Stimulated activated CD4-positive, alpha-beta T cell treated with anti-CD3 and anti-CD28 coated beads, Interleukin-12 subunit alpha, Interleukin-12 subunit beta, amount 100 ng/mL, for 48 hours (primary cell): ENCODE measurements at regions not wholly inside any gene's neighbourhood (a gene's known extent, or its start where the extent isn't known, plus 50 kb on each side); places are given as distances from the start of the nearest gene placed in this dataset.
A peak's percentile ranks its signal among the peaks of the same experiment; 100 is the strongest.

Source experiments
- DNase-seq, 3 donors: peaks; one replicate each; pipeline ENCODE4 v3.0.0-alpha.2; 2020; ENCODE audit warnings: low read depth in 2 of 3, low spot score in 1 of 3

DNA sequence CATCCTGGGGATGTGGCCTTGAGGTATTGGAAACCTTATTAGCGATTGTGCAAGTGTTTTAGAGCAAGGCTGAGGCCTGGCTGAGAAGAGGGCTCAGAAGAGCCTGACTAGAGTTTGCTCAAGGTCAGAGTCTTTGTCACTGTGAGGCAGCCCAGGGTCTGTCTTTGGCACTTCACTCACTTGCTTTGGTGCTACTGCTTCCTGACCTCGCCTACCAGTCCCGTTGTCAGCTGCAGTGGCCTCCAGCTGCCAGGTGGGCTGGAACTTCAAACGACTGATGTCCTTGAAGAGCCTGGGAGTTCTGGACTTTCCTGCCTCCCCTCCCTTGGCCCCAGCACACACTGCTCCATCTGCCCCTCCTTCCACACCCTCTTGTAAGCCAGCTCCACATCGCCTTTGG lies 228.0 kb downstream of the SNX18 start:
- no peak for DNase-seq

DNA sequence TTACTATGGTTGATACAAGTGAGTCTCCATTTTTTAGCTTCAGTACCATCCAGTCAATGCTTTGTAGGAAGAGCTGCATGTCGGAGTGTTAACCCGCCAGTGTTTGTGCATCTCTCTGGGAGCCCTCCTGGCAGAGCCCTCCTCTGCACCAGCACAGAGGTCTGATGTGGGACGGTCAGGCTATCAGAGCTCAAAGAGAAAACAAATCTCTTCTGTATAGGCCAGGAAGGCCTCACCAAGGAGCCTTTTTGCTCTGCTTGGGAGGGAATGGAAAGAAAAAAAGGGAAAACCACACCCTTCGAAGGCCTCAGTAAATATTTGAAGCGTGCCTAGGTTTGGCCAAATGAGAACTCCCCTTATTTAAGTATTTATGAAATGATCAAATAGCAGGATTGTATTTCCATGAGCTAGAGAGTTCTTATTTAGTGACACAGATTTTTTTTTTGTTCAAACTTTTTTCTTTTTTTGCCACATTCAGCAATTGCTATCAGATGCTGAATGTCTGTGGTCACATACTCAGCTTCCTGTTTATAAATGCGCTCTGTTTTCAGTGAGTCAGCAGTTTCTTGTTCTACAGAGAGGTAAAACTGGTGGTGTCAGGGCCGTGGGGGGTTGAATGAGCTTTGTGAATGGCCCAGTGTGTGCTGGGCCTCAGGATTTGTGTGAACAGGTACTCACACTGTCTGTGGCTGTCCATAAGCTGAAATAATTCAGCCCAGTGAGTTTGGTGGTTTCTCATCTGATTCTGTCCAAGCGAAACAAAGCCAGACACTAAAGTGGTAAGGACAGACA lies 226.6 kb downstream of the SNX18 start:
- DNase-seq, result peak; percentile 12 to 19 (median 18)

DNA sequence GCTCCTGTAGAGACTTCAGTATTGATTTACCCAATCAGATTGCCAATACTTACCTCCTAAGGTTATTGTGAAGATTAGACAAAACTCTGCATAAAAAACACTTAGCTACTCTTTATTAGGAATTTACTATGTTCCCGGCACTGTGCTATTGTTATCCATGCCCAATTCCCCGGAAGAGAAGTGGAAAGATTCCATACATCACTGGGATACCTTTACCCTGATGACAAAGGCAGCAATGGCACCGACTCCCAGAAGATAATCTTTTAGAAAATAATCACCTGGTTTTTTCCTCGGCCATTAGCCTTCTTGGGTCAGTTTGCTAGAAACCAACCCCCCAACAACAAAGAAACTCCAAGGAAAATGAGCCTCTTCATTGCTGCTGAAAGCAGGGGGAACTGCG lies 226.0 kb downstream of the SNX18 start:
- no peak for DNase-seq

DNA sequence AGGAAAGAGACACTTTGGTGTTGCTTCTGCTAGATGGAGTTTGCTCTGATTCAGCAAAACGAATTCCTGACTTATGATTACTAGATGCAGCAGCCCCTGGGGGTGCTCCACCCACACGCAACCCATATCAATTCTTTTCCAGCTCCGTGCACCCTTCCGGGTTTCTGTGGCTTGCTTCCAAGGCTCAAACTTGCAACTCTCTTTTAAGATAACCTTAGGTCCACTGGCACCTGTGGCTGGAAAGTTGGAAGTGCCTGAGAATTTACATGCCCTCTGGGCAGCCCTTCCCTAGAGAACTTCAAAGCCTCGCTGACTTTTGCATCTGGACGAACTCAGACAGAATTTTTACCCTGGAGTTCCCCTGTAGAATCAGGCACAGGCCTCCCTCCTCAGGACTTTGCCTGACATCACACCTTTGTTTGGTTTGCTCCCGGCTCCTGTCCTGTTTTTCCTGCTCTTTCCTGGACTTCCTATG lies 224.9 kb downstream of the SNX18 start:
- DNase-seq, result no peak

DNA sequence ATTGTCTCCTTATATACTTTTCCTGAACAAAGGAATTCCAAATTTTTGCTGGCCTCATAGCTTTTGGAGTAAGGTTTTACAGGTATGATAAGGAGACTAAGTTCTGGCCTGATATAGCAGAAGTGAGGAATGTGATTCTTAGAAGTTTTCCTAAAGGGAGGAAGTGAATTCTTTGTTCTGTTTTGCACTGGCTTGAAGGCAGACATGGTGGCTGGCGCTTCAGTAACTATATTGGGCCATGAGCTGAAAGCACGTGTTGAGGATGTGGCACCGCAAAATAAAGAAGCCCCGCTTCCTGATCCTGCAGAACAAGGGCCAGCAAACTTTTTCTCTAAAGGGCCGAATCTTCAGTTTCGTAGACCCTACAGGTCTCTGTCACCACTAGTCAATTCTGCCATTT lies 224.2 kb downstream of the SNX18 start:
- DNase-seq, result no peak

DNA sequence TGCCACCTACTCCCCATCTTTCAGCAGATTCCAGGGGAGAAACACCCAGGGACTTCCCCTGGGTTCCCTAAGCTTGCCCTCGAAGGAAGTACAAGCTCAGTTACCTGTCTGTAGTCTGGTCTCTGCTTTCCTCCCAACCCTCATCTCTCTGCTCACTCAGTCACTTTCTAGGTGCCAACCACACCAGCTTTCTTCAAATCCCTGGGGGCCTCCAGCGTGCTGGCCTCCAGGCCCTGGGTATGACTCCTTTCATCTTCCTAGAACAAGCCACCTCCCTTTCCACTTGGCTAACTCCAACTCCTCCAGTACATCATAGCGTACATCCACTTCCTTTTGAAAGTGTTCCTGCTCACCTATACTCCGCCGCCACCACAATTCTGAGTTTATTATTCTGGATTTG lies 222.6 kb downstream of the SNX18 start:
- no peak for DNase-seq

DNA sequence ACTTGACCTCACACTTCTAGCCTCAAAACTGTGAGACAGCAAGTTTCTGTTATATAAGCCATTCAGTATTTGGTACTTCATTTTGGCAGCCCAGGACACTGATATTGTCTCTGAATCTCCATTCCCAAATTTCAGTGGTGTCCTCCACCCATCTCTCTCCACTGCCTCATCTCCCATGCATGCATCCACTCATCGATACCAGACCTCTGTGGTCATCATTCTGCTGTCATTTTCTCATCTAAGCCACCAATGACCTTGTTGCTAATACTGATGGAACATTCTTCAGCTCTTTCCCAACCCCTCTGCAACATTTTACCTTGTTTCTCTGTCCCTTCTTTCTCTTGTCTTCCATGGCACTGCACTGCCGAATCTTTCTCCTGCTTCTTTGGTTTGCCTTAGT lies 221.8 kb downstream of the SNX18 start:
- DNase-seq, result no peak

DNA sequence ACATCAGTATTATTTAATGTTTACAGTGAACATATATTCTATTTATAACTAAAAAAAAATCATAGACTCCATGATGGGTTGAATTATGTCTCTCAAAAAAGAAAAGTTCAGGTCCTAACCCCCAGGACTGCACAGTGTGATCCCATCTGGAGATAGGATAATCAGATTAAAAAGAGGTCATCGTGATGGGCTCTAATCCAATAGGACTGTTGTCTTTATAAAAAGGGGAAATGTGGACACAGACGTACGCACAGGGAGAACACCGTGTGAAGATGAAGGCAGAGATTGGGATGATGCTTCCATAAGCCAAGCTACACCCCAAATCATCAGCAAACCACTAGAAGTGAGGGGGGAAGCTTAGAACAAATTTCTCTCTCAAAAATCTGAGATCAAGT lies 221.4 kb downstream of the SNX18 start:
- no peak for DNase-seq

DNA sequence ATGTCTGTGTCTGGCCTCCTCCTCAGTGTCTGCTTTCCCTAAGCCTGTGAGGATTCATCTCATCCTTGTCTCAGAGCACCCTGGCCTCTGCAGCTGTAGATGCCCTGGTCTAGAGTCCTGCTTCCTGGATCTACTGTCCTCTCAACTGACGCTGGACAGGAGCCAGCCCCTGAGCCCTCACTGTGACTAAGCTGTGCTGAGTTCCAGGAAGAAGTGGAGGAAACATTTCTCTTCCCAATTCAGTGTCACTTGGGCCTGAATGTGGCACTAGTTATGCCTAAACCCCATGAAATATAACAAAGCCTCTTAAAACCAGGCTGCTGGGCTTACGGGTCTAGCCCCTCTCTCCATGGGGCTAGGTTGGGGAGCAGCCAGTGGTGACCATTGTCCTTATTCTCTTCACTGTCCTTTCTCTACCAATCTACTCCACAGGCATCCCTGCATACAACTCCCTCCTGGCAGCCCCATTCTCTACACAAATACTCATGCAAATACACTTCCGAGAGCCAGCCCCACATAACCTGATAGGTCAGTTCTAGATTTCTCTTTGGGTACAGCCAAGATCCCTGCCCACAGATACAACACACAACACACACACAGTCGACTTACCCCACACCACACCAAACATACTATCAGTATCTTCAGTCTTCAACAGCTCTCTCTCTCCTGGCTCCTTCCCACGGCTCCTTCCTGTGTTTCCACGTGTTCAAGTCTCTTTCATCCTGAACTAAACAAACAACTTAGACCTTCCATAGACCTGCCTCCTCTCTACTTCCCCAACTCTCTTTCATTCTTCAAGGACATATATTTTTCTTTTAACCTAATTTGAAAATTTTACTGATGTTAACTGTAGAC lies 220.8 kb downstream of the SNX18 start:
- DNase-seq, result no peak

DNA sequence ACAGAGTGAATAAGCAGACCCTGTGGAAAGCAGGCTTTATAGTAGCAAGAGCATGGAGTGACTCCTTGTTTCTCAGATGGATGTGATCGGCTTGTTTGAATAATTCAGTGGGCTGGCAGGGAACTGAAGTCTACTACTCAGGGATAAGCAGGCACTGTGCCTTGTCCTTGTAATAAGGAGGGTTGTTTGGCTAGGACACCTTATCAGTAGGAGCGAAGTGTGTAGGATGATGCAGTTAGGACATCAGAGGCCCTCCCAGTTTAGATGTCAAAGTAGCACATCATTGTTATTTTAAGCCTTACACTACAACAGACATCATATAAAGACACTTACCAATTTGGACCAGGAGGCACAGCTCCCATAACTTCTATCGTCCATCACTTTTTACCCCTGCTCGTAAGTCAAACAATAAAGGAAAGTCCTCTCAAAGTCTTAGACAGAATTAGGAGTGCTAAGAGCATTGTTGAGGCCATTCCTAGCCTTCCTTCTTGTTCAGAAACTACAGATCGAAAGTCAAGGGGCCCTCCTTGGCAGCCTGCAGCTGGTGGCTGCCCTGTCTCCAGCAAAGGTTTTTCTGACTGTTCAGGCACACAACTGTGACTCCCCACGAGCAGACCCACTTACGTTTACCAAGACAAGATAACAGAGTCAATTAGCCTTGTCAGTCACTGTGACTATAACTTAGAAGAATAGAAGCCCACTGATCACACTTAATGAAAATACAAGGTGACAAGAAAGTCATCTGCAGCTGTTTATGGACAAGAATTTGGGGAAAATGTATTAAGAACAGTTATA lies 218.6 kb downstream of the SNX18 start:
- no peak for DNase-seq

DNA sequence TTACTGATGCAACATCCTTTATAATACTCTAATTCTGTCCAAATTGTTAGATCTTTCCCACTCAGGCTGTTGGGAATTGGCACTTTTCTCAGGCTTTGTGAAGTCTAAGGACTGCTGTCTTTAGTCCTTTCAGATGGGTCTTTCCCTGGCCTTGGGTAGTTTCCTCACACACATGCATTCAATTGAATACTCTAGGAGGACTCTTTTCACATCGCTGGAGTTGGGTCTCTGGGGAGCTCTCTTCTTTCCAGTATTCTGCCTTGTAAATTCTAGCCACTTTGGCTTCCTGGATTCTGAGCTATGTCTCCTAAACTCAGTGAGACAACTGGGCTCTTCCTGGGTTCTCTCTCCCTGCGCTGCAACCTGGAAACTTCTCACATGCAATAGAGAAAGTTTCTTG lies 215.5 kb downstream of the SNX18 start:
- DNase-seq, result no peak

DNA sequence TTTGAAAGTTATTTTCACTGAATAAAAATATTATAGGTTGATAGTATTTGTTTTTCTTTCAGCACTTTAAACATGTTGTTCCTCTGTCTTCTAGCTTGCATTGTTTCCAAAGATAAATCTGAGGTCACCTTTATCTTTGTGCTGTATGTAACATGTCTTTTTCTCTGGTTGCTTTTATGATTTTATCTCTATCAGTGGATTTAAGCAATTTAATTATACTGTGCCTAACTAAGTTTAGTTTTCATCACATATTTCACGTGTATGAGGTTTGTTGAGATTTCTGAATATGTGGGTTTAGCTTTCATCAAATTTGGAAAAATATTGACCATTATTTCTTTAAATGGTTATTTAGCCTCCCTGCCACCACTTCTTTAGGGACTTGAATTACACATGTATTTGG lies 214.5 kb downstream of the SNX18 start:
- DNase-seq, result no peak

DNA sequence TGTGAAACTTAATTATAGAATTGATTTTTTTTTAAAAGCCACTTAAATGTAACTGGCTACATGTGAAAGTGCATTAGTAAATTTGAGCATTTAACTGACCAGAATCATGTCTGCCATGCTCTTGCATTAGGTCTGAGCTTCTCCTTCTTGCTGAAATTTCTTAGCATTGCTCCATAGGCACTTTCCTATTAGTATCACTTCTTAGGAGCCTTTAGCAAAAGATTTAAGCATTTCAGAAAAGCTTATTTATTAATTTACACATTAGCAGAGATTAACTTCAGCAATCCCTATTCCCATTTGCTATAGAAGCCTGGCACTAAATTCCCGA lies 211.0 kb downstream of the SNX18 start:
- no peak for DNase-seq

DNA sequence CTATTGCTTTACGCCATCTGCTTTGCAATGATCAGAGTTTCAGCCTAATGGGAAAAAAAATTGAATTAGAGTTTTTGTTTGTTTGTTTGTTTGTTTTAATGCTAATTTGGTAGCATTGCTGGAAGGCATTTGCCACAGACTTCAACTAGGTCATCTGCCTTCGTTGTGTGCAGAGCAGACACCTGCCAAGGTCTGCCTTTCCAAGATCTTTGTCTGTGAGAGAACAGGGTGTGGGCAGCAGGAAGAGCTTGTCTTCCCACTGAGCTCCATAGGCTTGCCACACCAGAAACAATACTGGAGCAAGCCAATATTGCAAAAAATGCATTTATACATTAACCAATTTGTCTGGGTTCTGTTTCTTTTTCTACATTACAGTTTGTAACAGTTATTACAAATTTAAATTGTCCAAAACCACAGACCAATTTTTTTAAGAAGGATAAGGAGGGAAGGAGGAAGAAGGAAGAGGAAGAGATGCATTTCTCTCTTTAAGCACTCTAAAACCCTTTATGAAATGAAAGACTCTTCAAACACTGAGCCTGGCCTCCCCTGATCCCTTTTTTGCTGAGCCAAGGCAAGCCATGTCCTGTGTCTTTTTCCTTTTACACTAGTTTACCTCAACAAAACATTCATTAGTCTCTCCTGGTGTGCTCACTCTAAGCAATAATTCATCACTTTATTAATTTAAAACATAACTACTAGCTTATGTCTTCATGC lies 210.5 kb downstream of the SNX18 start:
- no peak for DNase-seq

DNA sequence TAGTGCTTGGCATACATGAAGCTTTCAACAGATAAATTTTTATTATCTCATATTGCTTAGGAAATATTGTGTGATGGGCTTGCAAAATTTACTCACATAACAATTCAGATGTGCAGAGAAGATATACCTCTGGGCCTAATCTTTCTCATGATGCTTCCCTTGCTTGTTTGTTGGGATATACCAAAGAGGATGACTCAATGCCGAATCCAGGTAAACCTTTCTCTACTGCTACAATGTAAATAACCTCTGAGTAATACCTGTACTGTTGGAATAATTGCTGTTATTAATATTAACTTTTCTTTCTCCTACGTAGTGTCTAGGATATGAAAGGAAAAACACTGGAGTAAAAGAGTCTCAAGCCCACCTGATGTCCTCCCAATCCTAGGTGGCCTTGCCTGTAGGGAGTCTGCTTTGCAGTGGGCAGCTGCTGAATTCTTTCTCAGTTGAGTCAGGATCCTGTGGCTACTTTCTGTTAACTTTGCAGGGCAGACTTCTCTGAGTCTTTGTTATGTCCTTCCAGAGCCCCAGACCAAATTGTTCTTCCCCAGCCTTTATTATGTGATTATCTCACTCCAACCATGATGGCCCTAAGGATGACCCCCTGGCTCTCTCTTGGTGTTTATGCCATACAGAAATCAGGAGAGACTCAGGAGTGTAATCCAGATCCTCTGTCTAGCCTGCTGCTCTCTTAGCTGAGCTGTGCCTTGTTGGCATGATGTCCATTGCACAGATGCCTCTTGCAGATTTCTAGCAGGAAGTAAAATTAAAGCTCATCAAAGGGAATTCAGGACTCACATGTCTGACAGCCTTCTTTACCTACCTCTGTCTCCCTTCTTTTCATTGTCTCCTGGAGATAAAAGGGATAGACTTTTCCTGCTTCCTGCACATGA lies 208.1 kb downstream of the SNX18 start:
- no peak for DNase-seq

DNA sequence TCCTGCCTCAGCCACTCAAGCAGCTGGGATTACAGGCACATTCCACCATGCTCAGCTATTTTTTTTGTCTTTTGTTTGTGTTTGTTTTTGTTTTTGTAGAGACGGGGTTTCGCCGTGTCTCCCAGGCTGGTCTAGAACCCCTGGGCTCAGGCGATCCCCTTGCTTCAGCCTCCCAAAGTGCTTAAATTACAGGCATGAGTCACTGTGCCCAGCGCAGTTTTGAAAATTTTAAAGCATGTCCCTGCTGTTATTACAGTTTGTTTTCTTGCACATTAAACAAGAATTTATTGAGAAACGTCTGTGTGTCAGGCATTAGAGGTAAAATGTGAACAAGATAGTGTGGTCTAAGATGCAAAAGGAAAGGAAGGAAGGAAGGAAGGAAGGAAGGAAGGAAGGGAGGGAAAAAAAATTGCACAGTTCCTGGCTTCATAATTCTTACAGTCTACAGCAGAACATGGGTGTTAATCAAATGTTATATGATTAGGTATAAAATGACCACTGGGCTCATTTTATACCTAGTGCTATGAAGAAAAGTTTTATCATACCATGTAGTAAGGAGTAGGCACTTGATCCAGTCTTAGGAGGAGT lies 205.4 kb downstream of the SNX18 start:
- no peak for DNase-seq

DNA sequence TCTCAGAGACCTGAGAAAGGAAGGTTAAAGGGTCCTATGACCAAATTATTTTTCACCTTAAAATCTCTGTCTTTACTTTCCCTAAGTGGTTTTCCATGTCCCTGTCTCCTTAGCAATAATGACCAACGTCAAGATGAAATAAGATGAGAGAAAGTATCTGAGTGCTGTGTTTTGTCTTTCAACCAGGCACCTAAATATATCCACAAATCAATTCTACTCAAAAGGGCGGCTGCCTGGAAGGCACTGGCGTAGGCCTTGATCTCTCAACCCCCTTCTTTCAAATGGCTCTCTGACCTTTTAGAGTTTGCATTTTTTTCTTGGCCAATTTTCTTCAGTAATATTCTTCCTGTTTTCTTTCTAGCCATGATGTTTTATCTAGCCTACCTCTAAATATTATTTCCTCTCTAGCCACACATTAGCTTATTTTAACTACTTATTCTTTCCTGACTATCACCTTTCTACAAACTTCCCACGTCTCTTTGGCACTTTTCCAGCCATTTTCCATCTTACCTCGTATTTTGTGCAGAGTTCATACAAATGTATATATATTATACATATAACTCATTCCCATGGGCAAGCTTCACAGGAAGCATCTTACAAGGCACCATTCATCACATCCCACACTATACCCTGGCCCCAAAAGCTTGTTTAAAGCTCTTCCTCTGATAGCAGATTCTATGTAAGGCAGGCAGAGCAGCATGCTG lies 204.5 kb downstream of the SNX18 start:
- DNase-seq, result no peak

DNA sequence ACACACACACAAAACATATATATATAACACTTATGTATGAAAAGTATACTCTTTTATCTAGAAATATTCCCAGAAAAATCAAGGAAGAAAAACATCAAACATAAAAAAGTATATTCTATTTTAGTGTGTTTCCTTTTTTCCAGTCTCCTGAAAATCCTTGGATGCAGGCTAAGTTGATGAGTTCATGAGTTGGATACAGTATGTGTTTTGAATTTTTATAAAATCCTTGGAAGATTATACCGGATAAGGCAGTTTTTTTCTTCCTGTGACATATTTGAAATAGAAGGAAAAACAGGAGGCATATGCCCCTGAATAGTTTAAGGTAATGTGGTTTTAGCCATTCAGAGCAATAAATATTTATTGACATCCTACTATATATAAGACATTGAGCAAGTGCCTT lies 203.6 kb downstream of the SNX18 start:
- DNase-seq, result no peak

DNA sequence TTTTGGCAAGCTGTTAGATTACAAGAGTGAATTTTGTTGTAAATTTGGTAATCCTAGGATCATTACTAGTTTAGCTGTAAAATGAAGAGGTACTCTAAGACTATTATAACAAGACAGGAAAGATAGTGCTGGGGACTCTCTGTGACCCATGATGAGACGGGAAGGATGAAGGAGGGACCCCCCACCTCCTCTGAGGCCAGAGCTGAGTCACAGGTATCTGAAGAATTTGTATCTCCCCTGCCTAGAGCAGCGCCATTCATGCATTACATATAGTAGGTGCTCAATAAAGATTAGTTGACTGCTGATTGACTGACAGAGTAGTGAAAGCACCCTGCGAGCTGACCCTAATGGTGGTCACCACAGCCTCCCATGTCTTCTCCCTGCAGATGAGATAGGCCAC lies 202.8 kb downstream of the SNX18 start:
- DNase-seq, result no peak
